Amygdala (tissue), 56 donors: ENCODE measurements at regions not wholly inside any gene's neighbourhood (a gene's known extent, or its start where the extent isn't known, plus 50 kb on each side); places are given as distances from the start of the nearest gene placed in this dataset.
"Not testable (repeated sequence)": the region's sequence is repeated elsewhere in the genome, so short reads cannot be mapped to it uniquely, and the experiment has no call there.

ENCODE experiments used
- DNase-seq, 56 donors: peaks; one replicate each; lab custom pipeline; 2025; lab: John Stamatoyannopoulos, UW

GRCh38 chr1:185551008-185551407 is 183.2 kb upstream of the HMCN1 start:
- no peak for DNase-seq

DNA sequence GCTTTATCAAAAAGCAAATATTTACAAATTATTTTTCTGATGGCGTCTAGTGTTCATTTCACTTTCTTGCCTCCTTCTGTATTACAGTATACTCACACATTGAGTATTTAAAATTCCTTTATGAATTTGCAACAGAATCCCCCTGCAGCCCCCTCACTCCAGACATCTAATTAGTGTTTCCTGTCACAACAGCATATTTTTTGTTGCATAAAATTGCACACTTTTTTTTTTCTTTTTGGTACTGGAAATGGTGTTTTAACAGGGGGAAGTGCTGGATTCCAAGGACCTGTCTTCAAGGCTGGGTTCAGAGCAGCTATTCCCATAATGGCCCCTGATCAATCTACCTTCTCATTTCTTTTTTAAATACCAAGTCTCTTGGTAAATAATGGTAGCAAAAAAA is 184.3 kb upstream of the HMCN1 start:
- DNase-seq: no peak

DNA sequence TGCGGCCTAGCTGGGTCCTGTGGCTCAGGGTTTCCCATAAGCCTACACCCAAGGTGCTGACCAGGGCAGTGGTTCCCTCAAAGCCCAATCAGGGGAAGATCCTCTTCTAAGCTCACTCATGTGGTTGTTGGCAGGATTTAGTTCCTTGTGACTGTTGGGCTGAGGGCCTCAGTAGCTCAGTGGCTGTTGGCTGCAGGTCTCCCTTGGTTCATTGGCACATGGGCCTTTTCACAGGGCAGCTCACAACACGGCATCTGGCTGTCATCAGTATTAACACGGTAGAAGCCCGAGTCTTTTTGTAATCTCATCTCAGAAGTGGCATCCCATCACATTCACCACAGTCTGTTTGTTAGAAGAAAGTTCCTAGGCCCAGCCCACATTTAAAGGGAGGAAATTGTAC is 188.2 kb upstream of the HMCN1 start:
- no peak for DNase-seq

DNA sequence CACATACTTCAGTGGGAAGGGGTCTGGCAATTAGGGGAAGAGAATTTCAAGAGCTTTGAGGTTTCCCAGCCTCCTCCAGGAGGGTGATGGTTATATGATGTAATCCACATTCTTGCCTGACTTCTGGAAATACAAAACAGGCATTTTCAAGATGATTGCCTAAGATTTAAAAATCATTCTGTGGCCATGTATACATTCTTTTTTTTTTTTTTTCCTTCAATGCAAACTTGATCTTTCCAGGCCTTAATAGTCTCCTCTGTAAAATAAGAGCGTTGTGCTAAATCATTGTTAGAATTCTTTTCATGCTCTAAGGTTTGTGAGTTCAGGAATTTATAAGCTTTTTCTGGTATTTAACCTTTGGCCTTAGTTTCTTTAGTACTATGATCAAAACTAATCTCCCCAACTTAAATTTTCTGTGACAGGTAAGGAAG is 192.3 kb upstream of the HMCN1 start:
- DNase-seq: no peak

- DNase-seq: no peak
Measured at GRCh38 chr1:185540295-185540694, 193.9 kb upstream of the HMCN1 start.

- DNase-seq: no peak
Measured at GRCh38 chr1:185539277-185539943, 194.8 kb upstream of the HMCN1 start.

GRCh38 chr1:185538309-185538898 is 195.8 kb upstream of the HMCN1 start:
- not testable (repeated sequence) for DNase-seq

DNA sequence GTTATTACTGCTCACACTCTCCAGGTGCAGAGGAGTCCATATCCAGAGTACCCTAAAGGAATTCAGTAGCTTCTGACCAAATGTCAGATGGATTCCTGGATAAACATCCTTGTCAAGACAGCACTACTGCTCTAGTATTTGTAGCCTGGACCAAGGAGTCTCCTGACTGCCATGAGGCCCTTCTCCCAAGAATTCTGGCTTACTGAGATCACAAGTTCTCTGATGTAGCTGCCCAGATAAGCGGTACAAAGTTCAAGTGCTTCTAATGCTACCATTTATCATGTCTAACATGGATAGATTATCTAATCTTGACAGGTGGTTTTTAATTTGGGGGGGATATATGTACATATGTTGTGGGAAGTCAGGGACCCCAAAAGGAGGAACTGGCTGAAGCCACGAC is 196.6 kb upstream of the HMCN1 start:
- DNase-seq: no peak

- no peak for DNase-seq
Measured at GRCh38 chr1:185536165-185536920, 197.8 kb upstream of the HMCN1 start.

- DNase-seq: no peak
Measured at GRCh38 chr1:185535621-185536020, 198.6 kb upstream of the HMCN1 start.

DNA sequence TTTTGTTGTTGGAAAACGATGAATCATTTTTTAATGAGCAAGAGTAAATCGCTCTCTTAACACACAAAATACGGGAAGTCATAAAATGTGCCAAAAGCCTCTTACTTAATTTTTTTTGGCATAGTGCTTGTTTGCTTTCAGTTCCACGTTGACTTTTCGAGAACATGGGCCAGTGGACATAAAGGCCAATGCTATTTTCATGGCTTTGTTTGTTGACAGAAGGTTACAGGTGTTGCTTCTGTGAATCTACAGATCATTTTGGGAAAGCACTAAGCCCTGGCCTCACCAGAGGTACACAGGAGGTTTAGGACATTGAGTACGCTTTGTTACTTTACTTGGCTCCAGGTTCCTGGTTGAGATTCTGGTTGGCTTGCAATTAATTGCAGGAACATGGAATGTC is 199.4 kb upstream of the HMCN1 start:
- DNase-seq: no peak

DNA sequence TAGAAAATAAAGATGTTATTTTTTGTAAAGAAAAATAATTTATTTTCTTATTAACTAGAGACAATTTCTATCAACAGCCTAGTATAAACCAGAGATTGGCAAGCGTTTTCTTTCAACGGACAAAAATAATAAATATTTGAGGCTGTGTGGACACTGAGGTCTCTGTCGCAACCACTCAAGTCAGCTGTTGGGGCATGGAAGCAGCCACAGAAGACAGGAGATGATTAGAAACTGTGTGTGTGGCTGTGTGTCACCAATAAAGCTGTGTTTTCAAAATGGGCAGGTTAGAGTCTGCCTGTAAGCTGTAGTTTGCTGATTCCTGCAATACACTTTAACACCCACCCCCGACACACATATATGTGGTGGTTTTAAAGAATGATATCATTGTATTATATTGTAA is 200.6 kb upstream of the HMCN1 start:
- no peak for DNase-seq

GRCh38 chr1:185532856-185533255 is 201.3 kb upstream of the HMCN1 start:
- no peak for DNase-seq

DNA sequence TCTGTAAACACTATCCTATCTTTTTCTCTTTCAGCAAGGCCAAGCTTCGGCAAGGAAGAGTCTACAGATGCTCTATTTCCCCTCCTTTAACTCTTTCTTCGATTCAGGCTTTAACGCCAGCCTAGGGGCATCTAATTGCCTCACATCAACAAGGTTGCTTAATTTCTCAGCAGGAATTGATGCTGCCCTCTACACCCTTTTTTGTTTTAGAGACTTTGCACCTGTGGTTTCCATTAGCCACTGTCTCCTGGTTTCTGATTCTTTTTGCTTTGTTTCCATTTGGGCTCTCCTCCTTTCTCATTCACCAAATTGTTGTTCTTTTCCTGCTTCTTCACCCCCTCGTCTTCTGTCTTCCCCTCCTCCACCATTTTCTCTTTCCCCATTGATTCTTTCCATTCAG is 202.4 kb upstream of the HMCN1 start:
- no peak for DNase-seq

- DNase-seq: no peak
Measured at GRCh38 chr1:185530215-185530614, 204.0 kb upstream of the HMCN1 start.

DNA sequence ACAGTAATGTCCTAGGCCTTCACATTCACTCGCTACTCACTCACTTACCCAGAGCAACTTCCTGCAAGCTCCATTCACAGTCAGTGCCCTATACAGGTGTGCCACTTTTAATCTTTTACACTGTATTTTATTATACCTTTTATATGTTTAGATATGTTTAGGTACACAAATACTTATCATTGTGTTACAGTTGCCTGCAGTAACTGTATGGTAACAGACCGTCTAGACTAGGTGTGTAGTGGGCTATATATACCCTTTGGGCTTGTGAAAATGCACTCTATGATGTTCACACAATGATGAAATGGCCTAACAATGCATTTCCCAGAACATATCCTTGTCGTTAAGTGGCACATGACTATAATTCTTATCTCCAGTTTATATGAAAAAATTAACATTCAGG is 204.5 kb upstream of the HMCN1 start:
- DNase-seq: no peak

DNA sequence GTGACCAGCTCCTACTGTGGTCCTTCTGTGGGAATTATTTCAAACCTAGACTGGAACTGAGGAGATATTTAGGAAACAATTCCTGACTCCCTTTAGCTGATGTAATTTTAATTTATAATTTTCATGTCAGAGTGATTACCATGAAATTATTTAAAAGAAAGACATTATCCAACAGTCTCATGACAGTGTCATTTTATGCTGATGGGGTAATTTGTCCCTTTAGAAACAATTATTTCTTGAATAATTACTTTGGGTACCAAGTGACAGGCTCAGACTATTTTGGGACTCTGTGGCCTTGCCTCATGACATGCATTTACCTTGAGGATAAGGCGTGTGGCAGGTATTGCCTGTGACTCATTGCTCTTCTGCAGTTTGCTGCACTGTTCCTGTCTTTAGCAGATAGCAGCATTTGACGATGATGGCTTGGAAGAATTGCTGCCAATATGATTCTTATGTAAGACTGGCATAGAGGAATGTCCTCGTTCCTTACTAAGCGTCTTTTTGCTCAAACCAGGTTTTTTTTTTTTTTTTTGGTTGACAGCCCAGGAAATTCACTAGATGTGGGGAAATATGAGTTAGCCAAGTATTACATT is 206.0 kb upstream of the HMCN1 start:
- DNase-seq: no peak

- DNase-seq: no peak
Measured at GRCh38 chr1:185526344-185527307, 207.6 kb upstream of the HMCN1 start.

GRCh38 chr1:185520188-185520920 is 203.3 kb upstream of the IVNS1ABP start:
- no peak for DNase-seq
